GM19043 (cell line): ENCODE measurements at regions not wholly inside any gene's neighbourhood (a gene's known extent, or its start where the extent isn't known, plus 50 kb on each side); places are given as distances from the start of the nearest gene placed in this dataset.
"Not testable (repeated sequence)": the region's sequence is repeated elsewhere in the genome, so short reads cannot be mapped to it uniquely, and the experiment has no call there.

Experiments
- ATAC-seq: cut with Tn5 transposase; IDR thresholded peaks from one replicate; pipeline ENCODE4 v1.9.1; 2021; ENCODE audit warnings: low read depth; ENCODE audit not compliant: unreplicated experiment

DNA sequence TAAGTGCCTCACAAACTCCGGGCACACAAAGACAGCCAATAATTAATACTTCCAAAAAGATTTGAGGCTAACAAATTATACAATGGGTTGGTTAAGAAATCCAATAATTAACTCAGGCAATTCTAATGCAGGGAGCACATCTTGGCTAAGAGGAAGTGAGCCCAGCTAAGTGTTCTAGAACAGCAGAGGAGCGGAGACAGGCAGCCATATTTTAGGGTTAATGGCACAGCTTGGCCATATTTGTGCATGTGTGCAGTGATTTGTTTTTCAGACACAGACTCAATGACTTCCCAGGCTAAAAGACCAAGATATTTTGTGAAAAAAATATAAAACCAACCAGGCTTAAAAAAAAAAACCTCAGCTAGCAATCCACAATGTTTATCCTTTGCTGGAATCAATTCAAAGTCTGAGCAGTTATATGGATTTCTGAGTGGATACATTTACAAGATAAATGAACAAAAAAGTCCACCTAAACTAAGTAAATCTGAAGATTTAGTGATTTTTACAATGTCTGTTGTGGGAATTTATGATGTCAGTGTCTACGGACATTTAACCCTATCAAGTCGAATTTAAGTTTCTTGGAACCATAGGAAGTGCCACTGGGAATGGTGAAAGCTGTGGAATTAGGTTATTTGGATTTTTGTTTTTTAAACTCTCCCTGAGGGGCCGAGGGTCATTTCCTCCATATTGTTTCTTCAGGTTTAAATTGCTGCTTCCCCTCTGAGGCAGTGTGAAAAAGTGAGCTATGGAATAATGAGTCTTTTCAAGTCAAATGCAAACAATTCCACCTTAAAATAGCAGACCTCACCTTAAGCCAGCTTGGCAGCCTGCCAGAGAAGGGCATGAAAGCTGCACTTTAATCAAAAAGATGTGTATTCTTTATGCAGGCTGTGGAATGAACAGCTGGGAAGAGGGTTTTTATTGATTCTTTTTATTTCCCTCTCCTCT lies 413.7 kb upstream of the TBL1XR1 start:
- ATAC-seq: no peak

DNA sequence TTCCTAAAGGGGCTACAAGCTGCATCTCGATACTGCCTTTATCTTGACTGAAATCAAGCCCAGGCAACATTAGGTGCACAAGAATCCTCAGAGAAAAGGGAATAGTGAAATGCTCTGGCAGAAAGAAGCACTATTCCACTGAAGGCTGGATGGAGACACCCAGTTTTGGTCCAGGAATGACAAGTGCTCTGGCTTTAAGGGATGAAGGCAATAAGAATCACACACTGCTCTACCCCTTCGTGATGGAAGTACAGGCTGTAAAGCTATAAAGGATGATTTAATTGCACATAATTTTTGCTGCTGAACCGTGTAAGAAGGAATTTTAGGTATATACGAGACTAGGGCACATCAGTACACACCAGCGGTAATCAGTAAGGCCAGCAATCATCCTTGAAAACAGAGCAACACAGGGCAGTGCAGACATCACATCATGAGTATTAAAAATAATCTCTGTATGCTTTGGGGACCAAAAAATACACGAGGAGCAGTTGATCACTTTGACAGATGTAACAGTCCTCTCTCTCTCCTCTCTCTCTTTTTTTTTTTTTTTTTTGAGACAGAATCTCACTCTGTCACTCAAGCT lies 414.6 kb upstream of the TBL1XR1 start:
- ATAC-seq: no peak

DNA sequence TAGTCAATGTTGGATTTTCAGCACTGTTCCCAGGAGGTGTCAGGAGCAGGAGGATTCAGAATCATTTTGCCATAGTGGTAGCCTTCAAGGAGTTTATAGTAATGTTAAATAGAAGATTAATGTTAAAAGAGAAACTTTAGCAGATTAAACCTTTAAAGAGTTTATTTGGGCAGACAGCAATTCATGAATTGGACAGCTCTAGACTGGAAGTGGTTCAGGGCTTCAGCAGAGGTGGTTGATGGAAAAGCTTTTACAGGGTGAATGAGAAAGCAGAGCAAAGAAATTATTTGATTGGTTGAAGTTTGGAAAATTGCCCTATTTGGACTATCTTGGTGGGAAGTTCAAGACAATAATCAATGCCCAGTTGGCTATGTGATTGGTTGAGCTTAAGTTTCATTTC lies 416.6 kb upstream of the TBL1XR1 start:
- no peak for ATAC-seq

DNA sequence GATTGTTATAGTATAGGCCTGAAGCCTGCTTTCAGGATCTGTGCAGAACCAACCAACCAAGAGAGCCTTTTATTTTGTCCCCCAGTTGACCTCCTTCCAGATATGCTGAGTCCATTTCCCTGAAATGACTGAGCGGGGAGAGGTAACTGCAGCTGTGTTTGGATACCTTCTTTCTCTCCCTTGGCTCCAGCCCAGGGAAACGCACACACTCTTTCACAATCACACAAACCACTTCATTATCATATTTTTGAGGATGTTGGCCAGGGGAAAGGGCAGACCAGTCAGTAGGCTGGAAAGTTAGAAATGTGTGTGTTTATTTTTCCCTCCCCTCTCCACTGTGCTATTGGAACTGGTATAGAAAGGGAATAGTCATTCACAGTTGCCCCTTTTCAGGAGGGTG lies 417.7 kb upstream of the TBL1XR1 start:
- no peak for ATAC-seq

DNA sequence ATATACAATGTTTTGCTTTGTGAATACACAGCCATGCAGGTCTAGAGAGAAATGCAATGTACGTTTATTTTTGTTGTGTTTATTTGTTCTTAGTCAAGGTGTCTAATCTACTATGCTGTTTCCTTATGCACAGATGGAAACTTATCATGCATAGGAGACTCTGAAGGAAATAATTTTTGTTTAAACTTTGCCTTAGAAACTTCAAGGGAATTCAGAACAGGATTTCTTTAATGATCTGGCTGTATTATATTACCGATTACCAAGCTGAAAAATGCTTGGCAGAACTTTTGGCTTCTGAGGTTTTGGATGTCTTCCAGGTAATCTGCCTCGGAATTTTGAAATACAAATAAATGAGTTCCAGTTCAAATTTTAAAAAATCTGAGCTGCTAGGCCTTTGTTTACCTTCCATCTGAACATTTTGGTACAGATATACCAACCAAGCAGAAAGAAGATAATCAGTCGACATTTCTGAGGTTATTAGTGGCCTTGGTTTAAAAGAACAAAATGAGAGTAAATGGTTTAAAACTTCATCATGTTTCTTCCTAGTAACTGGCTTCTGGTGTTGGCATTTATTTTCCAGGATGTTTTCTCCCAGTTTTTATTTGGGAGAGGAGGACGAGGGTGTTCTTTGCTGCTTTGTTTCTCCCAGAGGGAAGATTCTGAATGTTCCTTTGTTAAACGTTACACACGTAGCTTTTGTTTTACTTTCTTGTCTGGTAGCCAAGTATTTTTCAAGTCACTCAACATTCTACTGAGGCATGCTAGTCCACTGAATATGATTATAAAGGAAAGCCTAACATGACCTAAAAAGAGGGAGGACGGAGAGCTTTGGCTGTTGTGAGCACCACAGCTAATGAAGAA lies 421.8 kb upstream of the TBL1XR1 start:
- no peak for ATAC-seq

DNA sequence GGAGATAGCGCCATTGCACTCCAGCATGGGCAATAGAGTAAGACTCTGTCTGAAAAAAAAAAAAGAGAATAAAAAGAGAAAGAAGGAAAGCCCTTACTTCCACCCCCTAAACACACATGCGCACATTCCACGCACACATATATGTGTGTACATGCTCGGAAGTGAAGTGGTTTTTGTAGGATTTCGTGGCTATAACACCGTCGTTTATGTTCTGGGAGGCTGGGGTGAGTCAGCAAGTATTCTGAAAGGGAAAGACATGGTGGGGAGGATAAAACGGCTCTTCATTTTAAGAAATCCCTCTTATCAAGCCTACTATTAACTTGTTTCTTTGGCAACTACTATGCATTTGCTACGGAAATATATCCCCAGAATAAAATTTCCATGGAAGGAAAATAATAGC lies 422.8 kb upstream of the TBL1XR1 start:
- no peak for ATAC-seq

DNA sequence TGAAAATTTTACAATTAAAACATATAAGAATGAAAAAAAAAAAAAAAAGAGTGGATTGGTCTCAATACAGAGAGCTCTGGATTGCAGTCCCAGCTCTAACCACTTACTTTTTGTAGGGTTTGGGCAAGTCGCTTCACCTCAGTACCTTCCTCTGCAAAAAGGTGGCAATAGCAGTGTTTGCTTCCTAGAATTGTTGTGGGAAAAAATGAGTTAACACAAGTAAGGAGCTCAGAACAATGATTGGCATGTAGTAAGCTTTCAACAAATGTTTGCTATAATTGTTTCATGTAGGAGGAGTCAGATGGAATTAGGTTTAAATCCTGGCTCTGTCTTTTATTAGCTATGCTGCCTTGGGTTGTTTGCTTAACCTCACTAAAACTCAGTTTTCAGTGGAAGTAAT lies 425.2 kb upstream of the TBL1XR1 start:
- no peak for ATAC-seq

DNA sequence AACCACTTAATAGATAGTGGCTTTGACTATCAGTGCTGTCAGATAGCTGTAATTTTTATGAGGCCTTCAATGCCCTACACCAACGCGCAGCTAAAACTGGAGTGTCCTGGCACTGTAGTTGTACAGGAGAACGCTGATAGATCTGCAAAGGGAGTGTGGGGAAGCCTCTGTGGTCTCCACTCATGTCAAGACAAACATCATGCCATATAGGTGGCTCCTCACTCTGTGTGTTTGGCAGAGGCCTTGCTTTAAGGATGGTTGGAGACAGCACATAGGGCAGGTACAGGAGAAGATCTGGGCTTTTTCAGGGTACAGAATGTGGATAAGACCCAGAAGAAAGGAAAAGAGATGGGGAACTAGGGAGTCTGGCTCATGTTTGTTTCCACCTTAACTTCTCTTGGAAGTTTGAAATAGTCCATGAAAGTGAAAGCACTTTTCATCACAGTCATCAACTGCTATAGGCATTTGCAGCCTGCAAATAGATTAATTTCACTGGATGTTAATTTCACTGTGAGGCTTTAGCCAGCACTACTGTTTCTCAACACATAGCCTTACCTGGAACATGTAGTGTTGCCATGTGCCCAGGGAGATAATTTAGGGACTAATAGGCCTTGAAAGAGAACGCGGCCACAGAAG lies 425.8 kb upstream of the TBL1XR1 start:
- no peak for ATAC-seq

DNA sequence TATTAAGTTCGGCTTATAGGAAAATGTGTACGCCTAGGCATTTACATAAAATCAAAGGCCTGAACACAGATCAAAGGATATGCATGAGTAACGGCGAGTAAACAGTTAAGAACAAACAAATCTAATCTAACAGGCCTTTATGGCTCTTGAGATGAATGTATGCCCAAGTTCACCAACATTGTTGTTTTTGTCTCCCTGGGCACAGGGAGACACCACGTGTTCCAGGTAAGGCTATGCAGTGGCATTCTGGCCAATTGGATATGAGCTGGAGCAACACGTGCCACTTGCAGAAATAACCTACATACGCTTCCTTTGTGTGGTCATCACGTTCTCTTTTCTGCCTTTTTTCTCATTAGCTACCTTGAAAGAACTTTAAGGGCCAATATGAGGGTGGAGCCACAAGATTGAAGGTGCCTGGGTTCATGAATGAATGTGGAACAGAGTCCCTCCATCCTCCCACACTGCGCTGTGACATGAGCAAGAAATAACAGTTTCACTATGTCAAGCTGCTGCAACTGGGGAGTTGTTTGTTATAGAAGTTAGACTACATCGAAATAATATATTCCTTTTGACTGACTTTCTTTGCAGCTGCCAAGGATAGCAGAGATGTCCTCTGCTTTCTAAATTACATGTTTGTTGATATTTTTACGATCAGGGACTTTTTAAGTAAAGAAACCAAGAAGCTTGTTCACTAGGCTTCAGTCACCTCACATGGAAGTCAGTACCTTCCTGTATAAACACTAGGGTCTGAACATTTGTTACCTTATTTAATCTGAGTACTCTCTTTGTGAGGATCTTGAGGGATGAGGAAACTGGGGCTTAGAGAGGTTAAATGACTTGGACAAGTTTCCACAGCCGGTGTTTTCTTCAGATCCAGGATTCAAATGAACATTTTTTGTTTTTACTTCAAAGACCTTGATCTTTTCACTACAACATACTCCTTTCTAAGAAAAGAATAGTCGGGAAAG lies 427.5 kb upstream of the TBL1XR1 start:
- no peak for ATAC-seq

DNA sequence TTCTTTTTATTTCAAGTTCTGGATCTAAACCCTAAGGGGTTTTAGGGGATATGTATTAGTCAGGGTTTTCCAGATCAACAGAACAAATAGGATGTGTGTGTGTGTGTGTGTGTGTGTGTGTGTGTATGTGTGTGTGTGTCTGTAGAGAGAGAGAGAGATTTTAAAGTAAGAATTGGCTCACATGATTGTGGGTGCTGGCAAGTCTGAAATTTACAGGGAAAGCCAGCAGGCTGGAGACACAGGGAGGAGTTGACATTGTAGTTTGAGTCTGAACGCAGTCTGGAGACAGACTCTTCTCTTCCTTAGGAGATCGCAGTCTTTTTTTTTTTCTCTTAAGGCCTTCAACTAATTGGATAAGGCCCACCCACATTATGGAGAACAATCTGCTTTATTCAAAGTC lies 428.8 kb upstream of the TBL1XR1 start:
- ATAC-seq: no peak

DNA sequence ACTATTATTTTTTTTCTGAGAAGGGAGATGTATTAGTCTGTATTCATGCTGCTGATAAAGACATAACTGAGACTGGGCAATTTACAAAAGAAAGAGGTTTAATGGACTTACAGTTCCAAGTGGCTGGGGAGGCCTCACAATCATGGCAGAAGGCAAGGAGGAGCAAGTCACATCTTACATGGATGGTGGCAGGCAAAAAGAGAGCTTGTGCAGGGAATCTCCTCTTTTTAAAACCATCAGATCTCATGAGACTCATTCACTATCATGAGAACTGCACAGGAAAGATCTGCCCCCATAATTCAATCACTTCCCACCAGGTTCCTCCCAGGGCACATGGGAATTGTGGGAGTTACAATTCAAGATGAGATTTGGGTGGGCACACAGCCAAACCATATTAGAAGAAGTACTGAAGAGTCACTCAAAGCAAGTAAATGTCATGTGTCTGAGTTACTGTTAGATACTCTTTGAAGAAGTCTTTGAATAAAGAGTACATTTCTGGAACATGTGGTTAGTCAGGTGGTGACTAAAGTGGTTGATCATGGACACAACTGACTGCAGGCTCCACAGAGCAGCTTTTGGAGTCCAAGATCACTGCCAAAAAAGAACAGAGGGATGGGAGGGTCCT lies 430.9 kb upstream of the TBL1XR1 start:
- ATAC-seq: not testable (repeated sequence)

DNA sequence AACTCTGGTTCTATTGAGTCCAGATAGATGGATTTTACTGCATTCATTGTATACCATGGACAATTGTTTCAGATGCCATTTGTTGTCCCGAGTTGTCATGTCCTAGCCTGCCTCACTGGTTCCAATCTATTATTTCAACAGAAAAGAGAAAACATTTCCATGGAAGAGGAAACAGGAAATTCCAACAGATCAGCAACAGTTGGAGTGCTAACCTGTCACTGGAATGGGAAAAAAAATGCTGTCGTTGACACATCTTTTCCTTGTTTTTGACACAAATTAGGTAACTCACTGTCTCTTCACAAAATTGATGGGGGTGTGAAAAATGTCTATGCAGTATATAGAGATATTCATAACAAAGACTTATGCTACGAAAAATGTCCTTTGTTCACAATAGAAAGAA lies 432.0 kb upstream of the TBL1XR1 start:
- no peak for ATAC-seq

DNA sequence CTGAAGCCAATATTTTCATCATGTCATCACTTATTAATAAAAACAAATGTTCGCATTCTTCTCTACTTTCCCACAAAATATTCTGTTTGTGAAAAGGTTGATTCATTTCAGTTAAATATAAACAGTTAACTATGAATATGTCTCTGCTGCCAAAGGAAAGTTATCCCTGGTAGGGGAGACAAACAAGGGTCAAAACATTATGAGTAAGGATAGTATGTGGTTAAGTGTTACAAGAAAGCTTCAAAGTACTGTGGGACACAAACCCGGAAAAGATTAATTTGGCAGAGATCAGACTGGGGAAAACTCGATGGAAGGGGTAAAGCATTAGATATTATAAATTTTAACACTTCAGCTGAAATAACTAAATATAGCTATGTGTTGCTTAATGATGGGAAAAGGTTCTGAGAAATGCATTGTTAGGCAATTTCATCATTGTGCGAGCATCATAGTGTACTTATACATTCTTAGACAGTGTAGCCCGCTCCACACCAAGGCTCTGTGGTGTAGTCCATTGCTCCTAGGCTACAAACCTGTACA lies 436.5 kb upstream of the TBL1XR1 start:
- ATAC-seq: no peak

DNA sequence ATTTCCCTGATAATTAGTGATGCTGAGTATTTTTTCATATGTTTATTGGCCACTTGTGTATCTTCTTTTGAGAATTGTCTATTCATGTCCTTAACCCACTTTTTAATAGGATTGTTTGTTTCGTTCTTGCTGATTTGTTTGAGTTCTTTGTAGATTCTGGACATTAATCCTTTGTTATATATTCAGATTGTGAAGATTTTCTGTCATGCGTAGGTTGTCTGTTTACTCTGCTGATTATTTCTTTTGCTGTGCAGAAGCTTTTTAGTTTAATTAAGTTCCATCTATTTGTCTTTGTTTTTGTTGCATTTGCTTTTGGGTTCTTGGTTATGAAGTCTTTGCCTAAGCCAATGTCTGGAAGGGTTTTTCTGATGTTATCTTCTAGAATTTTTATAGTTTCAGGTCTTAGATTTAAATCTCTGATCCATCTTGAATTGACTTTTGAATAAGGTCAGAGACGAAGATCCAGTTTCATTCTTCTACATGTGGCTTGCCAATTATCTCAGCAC lies 438.4 kb upstream of the TBL1XR1 start:
- not testable (repeated sequence) for ATAC-seq

DNA sequence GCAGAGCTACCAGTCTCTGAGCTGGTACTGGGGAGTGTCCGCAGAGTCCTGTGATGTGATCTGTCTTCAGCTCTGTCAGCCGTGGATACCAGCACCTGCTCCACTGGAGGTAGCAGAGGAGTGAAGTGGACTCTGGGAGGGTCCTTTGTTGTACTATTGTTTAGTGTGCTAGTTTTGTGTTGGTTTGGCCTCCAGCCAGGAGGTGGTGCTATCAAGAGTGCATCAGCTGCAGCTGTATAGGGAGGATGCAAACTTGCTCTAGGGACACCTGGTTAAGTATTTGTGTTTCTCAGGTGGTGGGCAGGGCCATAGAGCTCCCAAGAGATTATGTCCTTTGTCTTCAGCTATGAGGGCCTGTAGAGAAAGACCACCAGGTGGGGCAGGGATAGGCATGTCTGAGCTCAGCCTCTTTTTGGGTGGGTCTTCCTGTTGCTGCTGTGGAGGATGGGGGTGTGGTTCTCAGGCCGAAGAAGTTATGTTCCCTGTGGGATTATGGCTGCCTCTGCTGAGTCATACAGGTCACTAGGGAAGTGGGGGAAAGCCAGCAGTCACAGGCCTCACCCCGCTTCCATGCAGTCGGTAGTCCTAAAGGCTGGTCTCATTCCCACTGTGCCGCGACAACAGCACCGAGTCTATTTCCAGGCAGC lies 443.2 kb upstream of the TBL1XR1 start:
- no peak for ATAC-seq

DNA sequence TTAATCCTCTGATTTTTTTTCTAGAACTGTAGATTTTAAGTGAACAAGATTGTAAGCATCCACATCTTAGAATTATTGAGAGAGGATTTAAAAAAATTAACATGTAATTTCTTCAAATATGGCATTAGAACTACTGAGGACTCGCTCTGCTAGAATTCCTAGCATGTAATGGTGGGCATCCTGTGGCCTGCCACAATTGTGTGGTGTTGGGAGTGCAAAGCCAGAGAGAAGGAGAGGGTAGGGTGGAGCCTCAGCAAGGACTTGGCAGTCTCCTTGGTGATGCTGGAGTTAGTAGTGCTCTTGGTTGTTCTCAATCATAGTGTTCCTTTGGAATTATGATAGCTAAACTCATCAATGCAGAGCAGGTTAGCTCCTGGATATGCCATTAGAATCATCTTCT lies 443.9 kb upstream of the TBL1XR1 start:
- no peak for ATAC-seq

DNA sequence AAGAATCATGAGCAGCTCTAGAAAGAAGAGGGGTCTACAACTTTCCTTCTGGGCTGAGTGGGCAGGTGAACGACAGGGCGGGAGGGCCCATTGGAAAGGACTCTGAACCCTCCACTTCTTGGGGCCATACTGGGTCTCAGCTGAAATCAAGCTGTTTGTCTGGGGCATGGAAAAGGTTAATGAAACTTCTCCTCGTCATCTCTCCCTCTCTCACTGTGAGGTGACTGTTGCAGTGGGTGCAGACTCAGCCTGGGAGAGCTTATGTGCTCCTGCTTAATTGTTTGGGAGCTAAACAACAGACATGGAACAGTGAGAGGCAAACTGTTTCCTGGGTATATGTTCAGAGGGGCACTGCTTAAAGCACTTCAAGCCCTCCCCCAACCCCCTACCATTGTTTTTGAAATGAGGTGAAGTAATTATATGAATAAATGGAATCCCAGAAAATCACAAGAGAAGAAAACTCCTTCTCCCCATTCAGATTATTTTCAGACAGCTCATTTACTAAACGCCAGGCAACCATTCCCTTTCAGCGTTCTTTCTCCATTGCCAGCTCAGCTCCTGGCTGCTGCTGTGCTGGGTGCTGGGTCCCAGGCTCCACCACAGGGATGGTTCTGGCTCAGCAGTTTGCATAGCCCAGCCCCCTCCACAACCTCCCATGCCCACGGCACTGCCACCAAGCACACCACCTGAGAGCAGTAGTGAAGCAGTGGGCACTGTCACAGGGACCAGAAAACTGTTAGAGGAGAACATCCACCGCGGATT lies 444.9 kb upstream of the TBL1XR1 start:
- no peak for ATAC-seq

DNA sequence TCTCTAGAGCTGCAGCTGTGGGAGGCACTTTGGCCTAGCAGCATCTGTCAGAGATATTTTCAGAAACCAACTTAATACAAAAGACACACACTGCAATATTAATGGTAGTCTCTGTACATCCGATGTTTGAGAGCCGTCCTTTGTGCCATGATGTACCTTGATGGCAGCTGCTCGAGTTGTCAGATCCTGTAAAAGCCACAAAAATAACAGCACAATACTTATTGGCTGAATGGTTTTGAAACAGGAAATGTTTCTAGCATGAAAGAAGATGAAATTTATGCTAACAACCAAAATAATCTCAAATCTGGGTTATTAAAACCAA lies 445.5 kb upstream of the TBL1XR1 start:
- ATAC-seq: no peak
